Astrocyte (in vitro differentiated cells and primary cell): ENCODE measurements at regions not wholly inside any gene's neighbourhood (a gene's known extent, or its start where the extent isn't known, plus 50 kb on each side); places are given as distances from the start of the nearest gene placed in this dataset.
"Not testable (repeated sequence)": the region's sequence is repeated elsewhere in the genome, so short reads cannot be mapped to it uniquely, and the experiment has no call there.

ENCODE experiments used
- DNase-seq: peaks from one replicate; pipeline ENCODE4 v3.0.0-alpha.2; 2010; ENCODE audit warnings: low read depth
- FAIRE-seq: peaks from 2 replicates; lab custom pipeline; 2011; peaks lifted over from hg19 to GRCh38; lab: Jason Lieb, UNC
- H2AFZ ChIP-seq: 2 replicates; pipeline ENCODE4 v1.6.0; 2012; ENCODE audit warnings: low read depth, low read length, inconsistent platforms
- H3K27ac ChIP-seq: 2 replicates; pipeline ENCODE4 v1.5.1; 2011; ENCODE audit warnings: low read depth, low read length, inconsistent platforms
- H3K27me3 ChIP-seq: 2 replicates; pipeline ENCODE4 v1.6.0; 2011; ENCODE audit warnings: low read length, inconsistent platforms; ENCODE audit not compliant: insufficient read depth
- H3K36me3 ChIP-seq: 2 replicates; pipeline ENCODE4 v1.5.1; 2011; ENCODE audit warnings: low read length, inconsistent platforms; ENCODE audit not compliant: insufficient read depth
- H3K4me1 ChIP-seq: 2 replicates; pipeline ENCODE4 v1.5.1; 2011; ENCODE audit warnings: low read length, inconsistent platforms; ENCODE audit not compliant: insufficient read depth
- H3K4me2 ChIP-seq: 2 replicates; pipeline ENCODE4 v1.6.0; 2012; ENCODE audit warnings: low read length, inconsistent platforms
- H3K4me3 ChIP-seq: 2 replicates; pipeline ENCODE4 v1.5.1; 2011; ENCODE audit warnings: low read depth, mild to moderate bottlenecking, low read length, inconsistent platforms; ENCODE audit not compliant: insufficient read depth
- H3K79me2 ChIP-seq: 2 replicates; pipeline ENCODE4 v1.6.0; 2012; ENCODE audit warnings: mild to moderate bottlenecking, low read length, inconsistent platforms; ENCODE audit not compliant: insufficient read depth
- H3K9ac ChIP-seq: 2 replicates; pipeline ENCODE4 v1.6.0; 2012; ENCODE audit warnings: mild to moderate bottlenecking, low read length, inconsistent platforms
- H3K9me3 ChIP-seq: 2 replicates; pipeline ENCODE4 v1.5.1; 2012; ENCODE audit warnings: low read depth, mild to moderate bottlenecking, low read length, inconsistent platforms; ENCODE audit not compliant: insufficient read depth
- H4K20me1 ChIP-seq: 2 replicates; pipeline ENCODE4 v1.6.0; 2012; ENCODE audit warnings: low read length, inconsistent platforms; ENCODE audit not compliant: insufficient read depth
- H3K27ac Mint-ChIP-seq: one replicate; pipeline ENCODE4 v1.8.0; 2021; ENCODE audit warnings: mild to moderate bottlenecking, mixed read lengths; ENCODE audit not compliant: unreplicated experiment
- H3K27me3 Mint-ChIP-seq: one replicate; pipeline ENCODE4 v1.8.0; 2021; ENCODE audit warnings: low read depth, mixed read lengths; ENCODE audit not compliant: unreplicated experiment
- H3K36me3 Mint-ChIP-seq: one replicate; pipeline ENCODE4 v1.8.0; 2021; ENCODE audit warnings: low read depth, mixed read lengths; ENCODE audit not compliant: unreplicated experiment
- H3K4me1 Mint-ChIP-seq: one replicate; pipeline ENCODE4 v1.8.0; 2021; ENCODE audit warnings: low read depth, mixed read lengths; ENCODE audit not compliant: unreplicated experiment
- H3K4me3 Mint-ChIP-seq: one replicate; pipeline ENCODE4 v1.8.0; 2021; ENCODE audit warnings: mild to moderate bottlenecking, moderate library complexity, mixed read lengths; ENCODE audit not compliant: unreplicated experiment
- H3K9me3 Mint-ChIP-seq: one replicate; pipeline ENCODE4 v1.8.0; 2021; ENCODE audit warnings: mild to moderate bottlenecking, mixed read lengths; ENCODE audit not compliant: unreplicated experiment
- EZH2 ChIP-seq: IDR thresholded peaks from 2 replicates; pipeline ENCODE4 v1.6.1; 2012; ENCODE audit warnings: mild to moderate bottlenecking, low read length, inconsistent platforms; ENCODE audit not compliant: insufficient read depth
- TF ChIP-seq, protein P1 (sequence below): IDR thresholded peaks from 2 replicates; pipeline ENCODE4 v1.5.1; 2011; ENCODE audit warnings: low read depth, mild to moderate bottlenecking, inconsistent platforms, low read length, moderate library complexity; ENCODE audit not compliant: insufficient read depth

DNA sequence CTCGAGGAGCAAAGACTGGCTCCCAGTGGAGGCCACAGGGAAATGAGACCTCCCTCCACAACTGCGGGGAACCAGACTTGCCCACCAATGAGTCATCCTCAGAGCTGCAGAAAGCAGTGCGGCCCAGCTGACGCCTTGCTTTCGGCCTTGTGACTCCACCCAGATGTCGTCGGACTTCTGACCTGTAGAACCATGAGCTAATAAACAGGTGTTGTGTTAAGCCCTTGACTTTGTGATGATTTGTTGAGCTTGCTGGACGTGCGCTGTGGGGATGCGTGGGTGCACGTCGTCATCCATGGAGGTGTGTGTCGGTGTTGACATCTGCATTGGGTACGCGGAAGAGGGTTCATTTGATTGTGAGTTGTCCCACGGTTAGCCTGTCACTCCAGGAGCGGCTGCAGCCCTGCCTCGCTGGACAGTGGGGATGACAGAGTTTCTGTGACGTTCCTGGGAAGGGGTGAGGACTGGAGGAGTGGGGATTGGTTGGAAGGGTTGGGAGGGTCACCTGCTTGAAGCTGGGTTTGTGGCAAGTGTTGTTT is 154.1 kb downstream of the SH3BP4 start:
- Histone ChIP-seq H3K79me2 (no peaks in the 10 kb centered on the region), H3K9me3 (no peaks in the 10 kb centered on the region), H3K27me3 (no peaks in the 10 kb centered on the region), H4K20me1 (no peaks in the 10 kb centered on the region), H3K4me2 (no peak overlapping the region), H3K4me3 (no peak overlapping the region), H3K4me1 (peaks cover 14% of the 10 kb centered on the region), H3K27ac (no peak overlapping the region), H2AFZ (peak overlapping the region; percentile 3), H3K36me3 (no peaks in the 10 kb centered on the region), H3K9ac (no peak overlapping the region)
- Mint-ChIP-seq H3K27me3 (peaks cover 14% of the 10 kb centered on the region), H3K4me3 (no peak overlapping the region), H3K9me3 (no peaks in the 10 kb centered on the region), H3K36me3 (no peaks in the 10 kb centered on the region), H3K4me1 (peaks cover 16% of the 10 kb centered on the region), H3K27ac (no peak overlapping the region)
- TF ChIP-seq EZH2, result no peak
- TF ChIP-seq, protein P1, sequence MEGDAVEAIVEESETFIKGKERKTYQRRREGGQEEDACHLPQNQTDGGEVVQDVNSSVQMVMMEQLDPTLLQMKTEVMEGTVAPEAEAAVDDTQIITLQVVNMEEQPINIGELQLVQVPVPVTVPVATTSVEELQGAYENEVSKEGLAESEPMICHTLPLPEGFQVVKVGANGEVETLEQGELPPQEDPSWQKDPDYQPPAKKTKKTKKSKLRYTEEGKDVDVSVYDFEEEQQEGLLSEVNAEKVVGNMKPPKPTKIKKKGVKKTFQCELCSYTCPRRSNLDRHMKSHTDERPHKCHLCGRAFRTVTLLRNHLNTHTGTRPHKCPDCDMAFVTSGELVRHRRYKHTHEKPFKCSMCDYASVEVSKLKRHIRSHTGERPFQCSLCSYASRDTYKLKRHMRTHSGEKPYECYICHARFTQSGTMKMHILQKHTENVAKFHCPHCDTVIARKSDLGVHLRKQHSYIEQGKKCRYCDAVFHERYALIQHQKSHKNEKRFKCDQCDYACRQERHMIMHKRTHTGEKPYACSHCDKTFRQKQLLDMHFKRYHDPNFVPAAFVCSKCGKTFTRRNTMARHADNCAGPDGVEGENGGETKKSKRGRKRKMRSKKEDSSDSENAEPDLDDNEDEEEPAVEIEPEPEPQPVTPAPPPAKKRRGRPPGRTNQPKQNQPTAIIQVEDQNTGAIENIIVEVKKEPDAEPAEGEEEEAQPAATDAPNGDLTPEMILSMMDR, result no peak
- no peak for FAIRE-seq
- DNase-seq, result peak; percentile 80

DNA sequence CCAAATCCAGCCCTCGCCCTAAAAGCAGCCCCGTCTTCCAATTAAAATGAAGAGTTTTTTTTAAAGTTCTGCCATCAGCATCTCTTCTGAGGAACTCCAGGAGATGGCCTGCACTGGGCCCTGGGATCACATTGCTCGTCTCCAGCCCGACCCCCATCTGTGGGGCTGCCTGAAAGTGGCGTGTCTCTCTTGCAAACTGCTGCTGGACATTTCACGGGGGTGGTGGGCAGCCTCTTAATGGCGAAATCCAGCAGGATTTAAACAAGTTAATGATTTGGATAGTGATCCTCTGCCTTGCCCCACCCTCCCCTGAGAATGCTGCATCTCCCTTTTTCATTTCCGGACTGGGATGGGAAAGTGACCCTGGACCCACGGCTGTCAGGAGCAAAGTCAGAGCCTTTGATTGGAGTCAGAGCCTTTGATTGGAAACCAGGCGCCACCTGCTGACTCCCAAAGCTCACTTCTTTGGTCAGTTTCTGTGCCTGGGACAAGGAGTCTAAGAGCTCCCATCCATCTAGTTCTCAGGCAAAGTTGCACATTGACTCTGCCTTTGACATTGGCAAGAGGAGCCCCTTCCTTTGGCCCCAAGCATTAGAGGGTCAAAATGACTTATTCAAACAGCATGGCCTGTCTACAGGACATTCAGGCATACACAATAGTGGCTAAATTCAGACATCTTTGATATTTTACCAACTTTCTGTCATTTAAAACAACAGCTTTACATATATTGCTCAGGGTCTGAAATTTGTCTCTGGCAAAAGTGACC is 155.2 kb downstream of the SH3BP4 start:
- DNase-seq (peak; percentile 44), FAIRE-seq (peak; percentile 47)
- Histone ChIP-seq H3K4me2 (peak overlapping the region; percentile 38), H4K20me1 (no peaks in the 10 kb centered on the region), H2AFZ (no peak overlapping the region), H3K4me3 (no peak overlapping the region), H3K27me3 (no peaks in the 10 kb centered on the region), H3K36me3 (no peaks in the 10 kb centered on the region), H3K79me2 (no peaks in the 10 kb centered on the region), H3K27ac (no peak overlapping the region), H3K9me3 (no peaks in the 10 kb centered on the region), H3K4me1 (peaks cover 14% of the 10 kb centered on the region), H3K9ac (no peak overlapping the region)
- H3K36me3 Mint-ChIP-seq, result no peaks in the 10 kb centered on the region
- TF ChIP-seq, protein P1, result peak; percentile 68
- TF ChIP-seq EZH2, result no peak
- H3K27ac Mint-ChIP-seq, result no peak overlapping the region
- no peaks in the 10 kb centered on the region for H3K9me3 Mint-ChIP-seq
- H3K4me3 Mint-ChIP-seq, result no peak overlapping the region
- peaks cover 16% of the 10 kb centered on the region for H3K4me1 Mint-ChIP-seq
- H3K27me3 Mint-ChIP-seq, result peaks cover 21% of the 10 kb centered on the region

DNA sequence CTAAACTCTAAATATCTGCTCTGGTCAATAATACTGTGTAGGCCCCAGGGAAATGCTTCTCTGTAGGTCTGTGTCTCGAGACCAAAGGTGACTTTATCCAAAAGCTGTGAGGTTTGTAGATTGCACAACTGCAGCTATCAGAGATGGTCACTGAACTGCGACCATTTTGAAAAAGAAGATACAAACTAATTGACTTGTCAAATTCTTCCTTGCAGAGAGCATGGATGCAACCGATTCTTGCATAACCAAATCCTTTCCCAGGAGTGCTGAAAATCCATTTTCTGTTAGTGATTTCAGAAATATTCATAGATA is 155.8 kb downstream of the SH3BP4 start:
- H3K27me3 ChIP-seq, result no peaks in the 10 kb centered on the region
- no peaks in the 10 kb centered on the region for H3K9me3 ChIP-seq
- no peak overlapping the region for H3K4me2 ChIP-seq
- H3K9me3 Mint-ChIP-seq, result no peaks in the 10 kb centered on the region
- H3K27ac Mint-ChIP-seq, result no peak overlapping the region
- H3K79me2 ChIP-seq, result no peaks in the 10 kb centered on the region
- H3K4me1 Mint-ChIP-seq, result peaks cover 16% of the 10 kb centered on the region
- peaks cover 18% of the 10 kb centered on the region for H3K27me3 Mint-ChIP-seq
- H3K27ac ChIP-seq, result no peak overlapping the region
- DNase-seq, result no peak
- H2AFZ ChIP-seq, result no peak overlapping the region
- no peak for FAIRE-seq
- H3K4me1 ChIP-seq, result peaks cover 14% of the 10 kb centered on the region
- no peaks in the 10 kb centered on the region for H3K36me3 ChIP-seq
- no peak for TF ChIP-seq EZH2
- TF ChIP-seq, protein P1, result no peak
- H4K20me1 ChIP-seq, result no peaks in the 10 kb centered on the region
- no peak overlapping the region for H3K4me3 Mint-ChIP-seq
- no peaks in the 10 kb centered on the region for H3K36me3 Mint-ChIP-seq
- H3K4me3 ChIP-seq, result no peak overlapping the region
- H3K9ac ChIP-seq, result no peak overlapping the region

DNA sequence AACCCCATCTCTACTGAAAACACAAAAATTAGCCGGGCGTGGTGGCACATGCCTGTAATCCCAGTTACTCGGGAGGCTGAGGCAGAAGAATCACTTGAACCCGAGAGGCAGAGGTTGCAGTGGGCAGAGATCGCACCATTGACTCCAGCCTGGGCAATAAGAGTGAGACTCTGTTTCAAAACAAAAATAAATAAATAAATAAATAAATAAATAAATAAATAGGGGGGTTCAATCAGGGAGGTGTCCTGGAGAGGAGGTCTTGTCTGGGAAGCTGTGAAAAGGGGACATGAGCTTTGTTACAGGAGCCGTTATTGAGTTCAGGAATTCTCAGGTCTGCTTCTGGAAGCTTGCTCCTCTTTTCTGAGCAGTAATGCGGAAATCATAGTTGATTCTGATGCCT is 157.7 kb downstream of the SH3BP4 start:
- peaks cover 14% of the 10 kb centered on the region for H3K4me1 ChIP-seq
- not testable (repeated sequence) for H3K9me3 ChIP-seq, H3K4me3 Mint-ChIP-seq, FAIRE-seq, H3K27ac Mint-ChIP-seq, H3K9ac ChIP-seq, H4K20me1 ChIP-seq, H3K9me3 Mint-ChIP-seq, H3K4me2 ChIP-seq, H3K27ac ChIP-seq, H3K4me3 ChIP-seq, H2AFZ ChIP-seq, DNase-seq, H3K79me2 ChIP-seq, H3K27me3 ChIP-seq, H3K36me3 ChIP-seq, H3K36me3 Mint-ChIP-seq
- H3K4me1 Mint-ChIP-seq, result peaks cover 16% of the 10 kb centered on the region
- H3K27me3 Mint-ChIP-seq, result peaks cover 11% of the 10 kb centered on the region
